T-helper 1 cell (primary cell): ENCODE measurements at regions not wholly inside any gene's neighbourhood (a gene's known extent, or its start where the extent isn't known, plus 50 kb on each side); places are given as distances from the start of the nearest gene placed in this dataset.

Source experiments
- DNase-seq, 5 donors: peaks; one replicate each; pipeline ENCODE4 v3.0.0-alpha.2; 2012 to 2020

- no peak for DNase-seq
Measured at GRCh38 chr16:59758848-59759247, 1024.7 kb upstream of the GOT2 start.

- DNase-seq, result no peak
Measured at GRCh38 chr16:59754854-59755253, 1020.7 kb upstream of the GOT2 start.

GRCh38 chr16:59749662-59750336, 1015.7 kb upstream of the GOT2 start:
- no peak for DNase-seq

- no peak for DNase-seq
Measured at GRCh38 chr16:59748531-59748930, 1014.4 kb upstream of the GOT2 start.

GRCh38 chr16:59743504-59743903, 1009.4 kb upstream of the GOT2 start:
- no peak for DNase-seq

- DNase-seq, result no peak
Measured at GRCh38 chr16:59740858-59741257, 1006.7 kb upstream of the GOT2 start.

GRCh38 chr16:59737274-59737673, 1003.2 kb upstream of the GOT2 start:
- no peak for DNase-seq

- no peak for DNase-seq
Measured at GRCh38 chr16:59733321-59733720, 999.2 kb upstream of the GOT2 start.

GRCh38 chr16:59729613-59730012, 995.5 kb upstream of the GOT2 start:
- no peak for DNase-seq

- DNase-seq, result no peak
Measured at GRCh38 chr16:59719121-59719520, 985.0 kb upstream of the GOT2 start.

GRCh38 chr16:59707436-59708226, 973.5 kb upstream of the GOT2 start:
- DNase-seq, result no peak

- DNase-seq, result no peak
Measured at GRCh38 chr16:59701963-59702930, 968.1 kb upstream of the GOT2 start.

- DNase-seq, result no peak
Measured at GRCh38 chr16:59699786-59700185, 965.7 kb upstream of the GOT2 start.

GRCh38 chr16:59698346-59699020, 964.4 kb upstream of the GOT2 start:
- DNase-seq, result no peak

GRCh38 chr16:59697761-59698160, 963.6 kb upstream of the GOT2 start:
- no peak for DNase-seq

GRCh38 chr16:59697236-59697635, 963.1 kb upstream of the GOT2 start:
- DNase-seq, result no peak

GRCh38 chr16:59696495-59696894, 962.4 kb upstream of the GOT2 start:
- DNase-seq, result no peak

GRCh38 chr16:59690216-59690615, 956.1 kb upstream of the GOT2 start:
- DNase-seq, result no peak

GRCh38 chr16:59688006-59688405, 953.9 kb upstream of the GOT2 start:
- no peak for DNase-seq

- no peak for DNase-seq
Measured at GRCh38 chr16:59686405-59686804, 952.3 kb upstream of the GOT2 start.

- no peak for DNase-seq
Measured at GRCh38 chr16:59684911-59685310, 950.8 kb upstream of the GOT2 start.

- no peak for DNase-seq
Measured at GRCh38 chr16:59683709-59684108, 949.6 kb upstream of the GOT2 start.
